T-helper 2 cell treated with Interferon-gamma antibody and Interleukin-4, amounts not matched to agents 5 μg/mL and 100 μg/mL, for 36 hours (primary cell): ENCODE measurements at regions not wholly inside any gene's neighbourhood (a gene's known extent, or its start where the extent isn't known, plus 50 kb on each side); places are given as distances from the start of the nearest gene placed in this dataset.

Source experiments
- DNase-seq: peaks from one replicate; pipeline ENCODE4 v3.0.0; 2021; ENCODE audit warnings: low spot score
- H3K27ac Mint-ChIP-seq: one replicate; pipeline ENCODE4 v1.8.0; 2021; ENCODE audit warnings: mild to moderate bottlenecking, mixed read lengths
- H3K27me3 Mint-ChIP-seq: one replicate; pipeline ENCODE4 v1.8.0; 2021; ENCODE audit warnings: low read depth, mixed read lengths
- H3K36me3 Mint-ChIP-seq: one replicate; pipeline ENCODE4 v1.8.0; 2021; ENCODE audit warnings: low read depth, mixed read lengths
- H3K4me1 Mint-ChIP-seq: one replicate; pipeline ENCODE4 v1.8.0; 2021; ENCODE audit warnings: low read depth, mixed read lengths
- H3K4me3 Mint-ChIP-seq: one replicate; pipeline ENCODE4 v1.8.0; 2022; ENCODE audit warnings: mild to moderate bottlenecking, moderate library complexity, mixed read lengths
- H3K9me3 Mint-ChIP-seq: one replicate; pipeline ENCODE4 v1.8.0; 2021; ENCODE audit warnings: mixed read lengths

- DNase-seq: no peak
- no peak overlapping the region for H3K4me3 Mint-ChIP-seq
- no peak overlapping the region for H3K27ac Mint-ChIP-seq
- H3K27me3 Mint-ChIP-seq: peaks cover 29% of the 10 kb centered on the region
- no peaks in the 10 kb centered on the region for H3K4me1 Mint-ChIP-seq
- H3K36me3 Mint-ChIP-seq: no peaks in the 10 kb centered on the region
- H3K9me3 Mint-ChIP-seq: no peaks in the 10 kb centered on the region
Measured at GRCh38 chr9:90112788-90113187, 508.0 kb downstream of the GADD45G start.

GRCh38 chr9:90114641-90115425 lies 510.0 kb downstream of the GADD45G start:
- Mint-ChIP-seq H3K27ac (no peak overlapping the region), H3K27me3 (peaks cover 30% of the 10 kb centered on the region), H3K4me3 (no peak overlapping the region), H3K36me3 (no peaks in the 10 kb centered on the region), H3K9me3 (no peaks in the 10 kb centered on the region), H3K4me1 (no peaks in the 10 kb centered on the region)
- no peak for DNase-seq

- no peaks in the 10 kb centered on the region for H3K4me1 Mint-ChIP-seq
- H3K27me3 Mint-ChIP-seq: peaks cover 24% of the 10 kb centered on the region
- DNase-seq: no peak
- H3K36me3 Mint-ChIP-seq: no peaks in the 10 kb centered on the region
- H3K9me3 Mint-ChIP-seq: no peaks in the 10 kb centered on the region
- H3K27ac Mint-ChIP-seq: no peak overlapping the region
- H3K4me3 Mint-ChIP-seq: no peak overlapping the region
Measured at GRCh38 chr9:90121762-90122161, 517.0 kb downstream of the GADD45G start.

- no peak overlapping the region for H3K4me3 Mint-ChIP-seq
- no peaks in the 10 kb centered on the region for H3K9me3 Mint-ChIP-seq
- H3K4me1 Mint-ChIP-seq: no peaks in the 10 kb centered on the region
- peaks cover 17% of the 10 kb centered on the region for H3K27me3 Mint-ChIP-seq
- no peak for DNase-seq
- H3K27ac Mint-ChIP-seq: no peak overlapping the region
- no peaks in the 10 kb centered on the region for H3K36me3 Mint-ChIP-seq
Measured at GRCh38 chr9:90124961-90125360, 517.7 kb downstream of the DIRAS2 start.

- Mint-ChIP-seq H3K27ac (no peak overlapping the region), H3K27me3 (peaks cover 16% of the 10 kb centered on the region), H3K4me1 (no peaks in the 10 kb centered on the region), H3K4me3 (no peak overlapping the region), H3K9me3 (no peaks in the 10 kb centered on the region), H3K36me3 (no peaks in the 10 kb centered on the region)
- DNase-seq: no peak
Measured at GRCh38 chr9:90127923-90128322, 514.7 kb downstream of the DIRAS2 start.

GRCh38 chr9:90128587-90129190 lies 513.9 kb downstream of the DIRAS2 start:
- Mint-ChIP-seq H3K4me3 (no peak overlapping the region), H3K27ac (no peak overlapping the region), H3K4me1 (no peaks in the 10 kb centered on the region), H3K9me3 (no peaks in the 10 kb centered on the region), H3K27me3 (peaks cover 16% of the 10 kb centered on the region), H3K36me3 (no peaks in the 10 kb centered on the region)
- DNase-seq: no peak

GRCh38 chr9:90129446-90129845 lies 513.2 kb downstream of the DIRAS2 start:
- DNase-seq: no peak
- no peak overlapping the region for H3K4me3 Mint-ChIP-seq

GRCh38 chr9:90131568-90131967 lies 511.1 kb downstream of the DIRAS2 start:
- no peaks in the 10 kb centered on the region for H3K4me1 Mint-ChIP-seq
- no peak for DNase-seq
- no peak overlapping the region for H3K27ac Mint-ChIP-seq
- no peak overlapping the region for H3K4me3 Mint-ChIP-seq
- H3K9me3 Mint-ChIP-seq: no peaks in the 10 kb centered on the region
- no peaks in the 10 kb centered on the region for H3K36me3 Mint-ChIP-seq
- H3K27me3 Mint-ChIP-seq: peaks cover 5% of the 10 kb centered on the region

More at GRCh38 chr9:90129446-90129845, 513.2 kb downstream of the DIRAS2 start:
- no peak overlapping the region for H3K27ac Mint-ChIP-seq
- H3K36me3 Mint-ChIP-seq: no peaks in the 10 kb centered on the region
- H3K4me1 Mint-ChIP-seq: no peaks in the 10 kb centered on the region
- no peaks in the 10 kb centered on the region for H3K9me3 Mint-ChIP-seq
- peaks cover 16% of the 10 kb centered on the region for H3K27me3 Mint-ChIP-seq

GRCh38 chr9:90132866-90133265 lies 509.8 kb downstream of the DIRAS2 start:
- Mint-ChIP-seq H3K27ac (no peak overlapping the region), H3K36me3 (no peaks in the 10 kb centered on the region), H3K27me3 (peaks cover 7% of the 10 kb centered on the region), H3K4me3 (no peak overlapping the region), H3K9me3 (no peaks in the 10 kb centered on the region), H3K4me1 (no peaks in the 10 kb centered on the region)
- DNase-seq: no peak

- no peak for DNase-seq
- Mint-ChIP-seq H3K27me3 (peaks cover 21% of the 10 kb centered on the region), H3K4me1 (peaks cover 3% of the 10 kb centered on the region), H3K9me3 (no peaks in the 10 kb centered on the region), H3K36me3 (no peaks in the 10 kb centered on the region), H3K27ac (no peak overlapping the region), H3K4me3 (no peak overlapping the region)
Measured at GRCh38 chr9:90137801-90138200, 504.8 kb downstream of the DIRAS2 start.

GRCh38 chr9:90140131-90140818 lies 502.3 kb downstream of the DIRAS2 start:
- Mint-ChIP-seq H3K9me3 (no peaks in the 10 kb centered on the region), H3K4me1 (peaks cover 3% of the 10 kb centered on the region), H3K27ac (no peak overlapping the region), H3K27me3 (peaks cover 31% of the 10 kb centered on the region), H3K4me3 (no peak overlapping the region), H3K36me3 (no peaks in the 10 kb centered on the region)
- no peak for DNase-seq

GRCh38 chr9:90141723-90142122 lies 500.9 kb downstream of the DIRAS2 start:
- Mint-ChIP-seq H3K27me3 (peaks cover 33% of the 10 kb centered on the region), H3K27ac (no peak overlapping the region), H3K36me3 (no peaks in the 10 kb centered on the region), H3K4me3 (no peak overlapping the region), H3K9me3 (no peaks in the 10 kb centered on the region), H3K4me1 (peaks cover 3% of the 10 kb centered on the region)
- no peak for DNase-seq

- no peaks in the 10 kb centered on the region for H3K36me3 Mint-ChIP-seq
- H3K4me3 Mint-ChIP-seq: no peak overlapping the region
- peaks cover 3% of the 10 kb centered on the region for H3K4me1 Mint-ChIP-seq
- no peak overlapping the region for H3K27ac Mint-ChIP-seq
- DNase-seq: no peak
- peaks cover 36% of the 10 kb centered on the region for H3K27me3 Mint-ChIP-seq
- no peaks in the 10 kb centered on the region for H3K9me3 Mint-ChIP-seq
Measured at GRCh38 chr9:90142580-90142979, 500.0 kb downstream of the DIRAS2 start.

GRCh38 chr9:90147426-90147825 lies 495.2 kb downstream of the DIRAS2 start:
- H3K27me3 Mint-ChIP-seq: peaks cover 23% of the 10 kb centered on the region
- peaks cover 3% of the 10 kb centered on the region for H3K4me1 Mint-ChIP-seq
- H3K27ac Mint-ChIP-seq: no peak overlapping the region
- DNase-seq: no peak
- no peaks in the 10 kb centered on the region for H3K36me3 Mint-ChIP-seq
- H3K4me3 Mint-ChIP-seq: no peak overlapping the region
- no peaks in the 10 kb centered on the region for H3K9me3 Mint-ChIP-seq
